ENCODE measurements at regions not wholly inside any gene's neighbourhood (a gene's known extent, or its start where the extent isn't known, plus 50 kb on each side); places are given as distances from the start of the nearest gene placed in this dataset.

GRCh38 chr5:64096771-64097170 lies 68.9 kb upstream of the RNF180 start:
- Histone ChIP-seq H3K9ac (ENCODE audit: low read depth in 1 of 2, low read length in 2 of 2) (no peak overlapping the region), H3K4me3 (ENCODE audit: low read depth in 1 of 3, low read length in 3 of 3) (no peak overlapping the region), H3K36me3 (ENCODE audit: control insufficient read depth in 4 of 4, insufficient read depth in 3 of 4, low read depth in 1 of 4, low read length in 3 of 4) (no peaks in the 10 kb centered on the region), H3K4me1 (ENCODE audit: control insufficient read depth in 4 of 4, insufficient read depth in 4 of 4, low read length in 3 of 4) (no peaks in the 10 kb centered on the region), H3K27ac (ENCODE audit: low read depth in 1 of 2, low read length in 2 of 2) (no peak overlapping the region), H3K27me3 (ENCODE audit: control insufficient read depth in 4 of 4, insufficient read depth in 4 of 4, low read length in 3 of 4) (no peaks in the 10 kb centered on the region), H3K9me3 (ENCODE audit: control insufficient read depth in 4 of 4, low read length in 3 of 4) (no peaks in the 10 kb centered on the region)
- DNase-seq (ENCODE audit: low spot score) = no peak
- no peak for TF ChIP-seq ATF3 (IDR thresholded peaks at IDR 0.05)
- no peak for TF ChIP-seq FOXA2 (IDR thresholded peaks at IDR 0.05)
- TF ChIP-seq RAD21 (IDR thresholded peaks at IDR 0.05) = no peak
- TF ChIP-seq EGR1 (IDR thresholded peaks at IDR 0.05; ENCODE audit: low read depth in 2 of 2) = no peak
- no peak for TF ChIP-seq YY1 (IDR thresholded peaks at IDR 0.05)
- no peak for TF ChIP-seq TAF1 (conservative IDR thresholded peaks at IDR 0.05)
- no peak for TF ChIP-seq HNF4G (IDR thresholded peaks at IDR 0.05)
- no peak for TF ChIP-seq RXRA (IDR thresholded peaks at IDR 0.05)
- no peak for TF ChIP-seq GABPA (IDR thresholded peaks at IDR 0.05 in 1 of 2, conservative IDR thresholded peaks at IDR 0.05 in 1 of 2)

- TF ChIP-seq ZBTB33 (IDR thresholded peaks at IDR 0.05) (no peak), REST (IDR thresholded peaks at IDR 0.05) (no peak), RXRA (IDR thresholded peaks at IDR 0.05) (no peak), JUND (IDR thresholded peaks at IDR 0.05) (no peak), HNF4G (IDR thresholded peaks at IDR 0.05) (no peak), SP1 (IDR thresholded peaks at IDR 0.05) (no peak), ATF3 (IDR thresholded peaks at IDR 0.05) (no peak), HNF4A (conservative IDR thresholded peaks at IDR 0.05) (no peak), EGR1 (IDR thresholded peaks at IDR 0.05; ENCODE audit: low read depth in 2 of 2) (no peak), GABPA (IDR thresholded peaks at IDR 0.05 in 1 of 2, conservative IDR thresholded peaks at IDR 0.05 in 1 of 2) (no peak), CTCF (IDR thresholded peaks at IDR 0.05; ENCODE audit: low read depth, low read length, missing input control) (no peak), RAD21 (IDR thresholded peaks at IDR 0.05) (no peak), NR2F2 (IDR thresholded peaks at IDR 0.05) (no peak), TAF1 (conservative IDR thresholded peaks at IDR 0.05) (no peak), FOXA2 (IDR thresholded peaks at IDR 0.05) (no peak), FOXA1 (IDR thresholded peaks at IDR 0.05) (no peak), MAX (IDR thresholded peaks at IDR 0.05) (no peak), YY1 (IDR thresholded peaks at IDR 0.05) (no peak)
- Histone ChIP-seq H3K27ac (ENCODE audit: low read depth in 1 of 2, low read length in 2 of 2) (no peak overlapping the region), H3K4me3 (ENCODE audit: low read depth in 1 of 3, low read length in 3 of 3) (no peak overlapping the region), H3K9ac (ENCODE audit: low read depth in 1 of 2, low read length in 2 of 2) (no peak overlapping the region), H3K27me3 (ENCODE audit: control insufficient read depth in 4 of 4, insufficient read depth in 4 of 4, low read length in 3 of 4) (no peaks in the 10 kb centered on the region), H3K4me1 (ENCODE audit: control insufficient read depth in 4 of 4, insufficient read depth in 4 of 4, low read length in 3 of 4) (no peaks in the 10 kb centered on the region), H3K36me3 (ENCODE audit: control insufficient read depth in 4 of 4, insufficient read depth in 3 of 4, low read depth in 1 of 4, low read length in 3 of 4) (no peaks in the 10 kb centered on the region), H3K9me3 (ENCODE audit: control insufficient read depth in 4 of 4, low read length in 3 of 4) (no peaks in the 10 kb centered on the region)
- DNase-seq (ENCODE audit: low spot score) = no peak
- 88% methylated on average over 8 of the region's 8 CpGs for WGBS
These were observed 88.1 kb upstream of the RNF180 start for GRCh38 chr5:64077589-64077988.
